HG03571 (cell line): ENCODE measurements at regions not wholly inside any gene's neighbourhood (a gene's known extent, or its start where the extent isn't known, plus 50 kb on each side); places are given as distances from the start of the nearest gene placed in this dataset.
A peak's percentile ranks its signal among the peaks of the same experiment; 100 is the strongest.
"Not testable (repeated sequence)": the region's sequence is repeated elsewhere in the genome, so short reads cannot be mapped to it uniquely, and the experiment has no call there.

Experiments used
- ATAC-seq: cut with Tn5 transposase; IDR thresholded peaks from one replicate; pipeline ENCODE4 v1.9.1; 2021; ENCODE audit not compliant: unreplicated experiment

DNA sequence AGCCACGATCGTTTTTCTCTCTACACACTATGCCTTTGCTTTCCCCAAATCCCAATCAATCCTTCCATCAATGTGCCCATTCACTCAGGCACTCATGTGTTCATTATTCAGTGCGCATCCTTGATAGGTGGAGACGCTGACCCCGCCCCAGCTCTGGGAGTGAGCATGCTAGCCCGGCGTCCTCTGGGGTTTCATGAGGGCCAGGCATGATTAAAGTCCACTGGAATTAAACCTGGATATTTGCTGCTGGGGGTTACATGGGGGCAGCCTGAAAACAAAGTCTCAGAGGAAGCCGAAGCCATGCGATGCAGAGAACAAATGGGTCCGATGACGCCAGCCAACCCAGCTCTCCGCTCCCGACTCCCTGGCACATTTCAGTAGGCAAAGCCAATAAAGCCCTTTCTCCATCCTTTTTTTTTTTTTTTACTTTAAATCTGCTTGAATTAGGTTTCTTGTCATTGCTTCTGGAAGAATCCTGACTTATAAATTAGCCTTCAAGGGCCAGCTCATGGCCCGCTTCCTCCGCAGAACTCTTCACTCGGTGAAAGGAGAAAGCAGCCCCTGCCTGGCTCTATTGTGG, 316.4 kb upstream of the ID2 start:
- ATAC-seq: no peak

DNA sequence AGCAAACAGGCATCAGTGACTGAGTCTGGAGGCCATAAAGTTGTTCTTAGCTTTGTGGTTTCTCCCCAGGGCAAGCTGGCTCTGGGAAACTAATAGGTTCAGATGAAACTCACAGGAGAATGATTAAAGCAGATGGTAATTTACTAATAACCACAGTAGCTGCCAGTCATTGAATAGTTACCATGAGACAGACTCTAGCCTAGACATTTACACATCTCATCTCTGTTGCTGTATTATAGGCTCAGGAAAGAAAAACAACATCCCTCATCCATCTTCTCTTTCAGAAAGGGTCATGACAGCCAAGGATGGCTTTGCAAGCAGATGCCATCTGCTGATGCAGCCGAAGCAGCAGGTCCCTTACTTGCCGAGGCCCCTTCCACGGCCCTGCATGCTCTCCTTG, 314.0 kb upstream of the ID2 start:
- ATAC-seq: no peak

DNA sequence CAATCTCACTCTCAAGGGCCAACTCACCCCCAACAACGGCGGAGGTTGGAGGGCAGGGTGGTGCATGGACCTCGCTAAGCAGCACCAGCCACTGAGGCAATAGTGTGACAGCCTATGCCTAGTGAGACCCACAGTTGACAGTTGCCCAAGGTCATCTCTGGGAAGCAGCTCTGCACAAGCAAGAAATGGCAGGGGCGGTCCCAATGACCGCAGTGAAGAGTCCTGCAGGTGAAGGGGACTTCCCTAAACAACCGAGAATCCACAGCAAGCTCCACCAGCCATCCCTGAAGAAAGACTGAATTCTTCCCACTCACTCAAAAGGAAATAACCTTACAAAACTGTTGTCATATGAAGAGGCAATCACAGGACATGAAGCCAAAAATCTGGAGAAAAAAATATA, 313.4 kb upstream of the ID2 start:
- ATAC-seq: no peak

DNA sequence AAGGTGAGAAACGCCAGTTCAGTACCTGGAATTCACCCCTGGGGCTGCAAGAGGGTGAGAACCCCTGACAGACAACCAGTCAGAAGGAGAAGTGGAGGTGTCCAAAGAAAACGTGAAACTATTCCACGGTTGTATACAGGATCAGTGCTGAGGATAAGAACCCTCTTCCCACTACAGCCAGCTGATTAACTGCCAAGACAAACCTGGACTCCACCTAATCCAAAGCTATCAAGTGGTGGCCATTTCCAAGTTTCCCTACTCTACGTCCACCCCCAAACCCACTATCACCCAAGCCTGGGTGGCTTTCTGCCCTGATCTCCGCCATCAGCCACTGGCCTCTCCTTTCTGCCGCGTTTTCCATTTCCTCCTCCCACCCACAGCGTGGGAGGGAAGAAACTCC, 312.3 kb upstream of the ID2 start:
- no peak for ATAC-seq

DNA sequence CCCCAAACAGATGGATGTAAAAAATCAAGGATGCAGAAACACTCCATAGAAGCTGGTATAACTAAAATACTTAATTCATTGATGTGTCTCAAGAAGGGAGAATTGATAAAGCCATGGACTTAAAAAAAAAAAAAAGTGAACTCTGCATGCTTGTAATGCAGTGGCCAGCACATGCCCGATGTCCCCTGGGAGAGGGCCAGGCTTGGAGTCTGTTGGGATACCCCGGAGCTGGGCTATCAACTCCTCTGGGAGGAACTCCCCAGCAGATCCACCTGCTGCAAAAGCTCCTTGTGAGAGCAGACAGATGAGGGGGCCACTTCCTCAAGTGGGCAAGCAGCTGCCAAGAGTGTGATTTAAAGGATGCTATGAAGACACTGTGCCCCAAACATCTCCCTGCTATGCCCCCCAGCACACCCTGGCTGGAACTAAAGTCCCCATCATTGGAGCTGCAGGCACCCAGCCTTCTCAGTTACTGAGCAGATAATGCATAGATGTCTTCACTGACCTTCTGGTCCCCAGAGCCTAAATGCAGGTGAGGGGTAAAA, 311.5 kb upstream of the ID2 start:
- ATAC-seq: no peak

DNA sequence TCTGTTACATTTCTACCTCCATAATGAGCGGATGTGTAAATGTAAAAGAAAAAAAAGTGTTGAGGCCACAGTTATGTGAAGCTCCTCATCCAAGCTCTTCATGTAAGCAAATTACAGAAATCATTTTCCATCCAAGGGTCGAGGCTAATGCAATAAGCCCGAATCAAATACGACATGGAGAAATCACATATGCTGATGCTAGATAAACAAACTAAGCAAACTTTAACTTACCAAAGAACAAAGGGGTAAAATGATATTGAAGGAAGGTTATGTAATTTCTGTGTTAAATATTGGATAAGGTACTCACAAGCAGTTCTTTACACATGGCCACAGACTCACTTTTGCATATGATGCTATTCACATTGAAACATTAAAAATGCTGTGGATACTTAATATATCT, 310.2 kb upstream of the ID2 start:
- ATAC-seq: no peak

DNA sequence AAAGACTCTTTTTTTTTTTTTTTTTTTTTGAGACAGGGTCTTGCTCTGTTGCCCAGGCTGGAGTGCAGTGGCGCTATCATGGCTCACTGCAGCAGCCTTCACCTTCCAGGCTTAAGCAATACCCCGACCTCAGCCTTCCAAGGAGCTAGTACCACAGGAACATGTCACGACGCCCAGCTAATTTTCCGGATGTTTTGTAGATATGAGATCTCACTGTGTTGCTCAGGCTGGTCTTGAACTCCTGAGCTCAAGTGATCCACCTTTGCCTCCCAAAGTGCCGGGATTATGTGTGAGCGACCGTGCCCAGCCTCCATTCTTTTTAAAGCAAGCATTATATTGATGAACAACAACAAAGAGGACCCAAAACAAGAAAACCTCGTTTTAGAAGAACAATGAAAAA, 307.1 kb upstream of the ID2 start:
- ATAC-seq: no peak

DNA sequence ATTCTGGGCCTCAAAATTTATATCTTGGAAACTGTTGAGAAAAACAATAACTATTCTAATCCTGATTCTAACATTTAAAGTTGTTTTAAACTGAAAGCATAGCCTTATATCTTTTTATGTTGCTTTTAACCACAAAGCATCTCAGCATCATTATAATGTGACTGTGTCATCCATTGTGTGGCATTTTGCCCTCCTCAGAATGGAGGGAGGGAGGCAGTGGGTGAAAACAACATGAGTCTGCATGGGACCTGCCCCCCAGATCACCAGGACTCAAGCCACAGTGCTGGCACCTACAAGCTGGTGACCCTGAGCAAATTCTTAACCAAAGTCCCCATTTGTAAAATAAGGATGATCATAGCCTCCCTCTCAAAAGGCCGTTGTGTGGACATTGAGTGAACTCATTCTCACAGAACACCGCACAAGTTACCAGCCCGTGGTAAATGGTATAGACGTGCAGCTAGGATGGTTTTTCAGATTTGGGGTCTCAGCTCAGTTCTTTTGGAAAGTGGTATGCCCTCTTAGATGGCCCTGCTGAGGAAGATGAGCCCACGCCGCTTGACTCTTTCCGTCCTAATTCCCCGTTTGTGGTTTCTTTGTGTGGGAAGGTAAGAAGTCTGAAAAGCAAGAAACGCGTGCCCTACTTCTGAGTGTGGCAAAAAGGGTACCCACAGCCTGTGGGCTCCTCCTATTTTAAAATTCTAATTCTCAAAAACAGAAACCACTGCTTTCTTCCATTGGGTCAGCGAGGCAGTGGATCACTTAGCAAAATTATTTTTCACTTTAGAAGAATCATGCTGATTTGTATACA, 305.0 kb upstream of the ID2 start:
- ATAC-seq: no peak

DNA sequence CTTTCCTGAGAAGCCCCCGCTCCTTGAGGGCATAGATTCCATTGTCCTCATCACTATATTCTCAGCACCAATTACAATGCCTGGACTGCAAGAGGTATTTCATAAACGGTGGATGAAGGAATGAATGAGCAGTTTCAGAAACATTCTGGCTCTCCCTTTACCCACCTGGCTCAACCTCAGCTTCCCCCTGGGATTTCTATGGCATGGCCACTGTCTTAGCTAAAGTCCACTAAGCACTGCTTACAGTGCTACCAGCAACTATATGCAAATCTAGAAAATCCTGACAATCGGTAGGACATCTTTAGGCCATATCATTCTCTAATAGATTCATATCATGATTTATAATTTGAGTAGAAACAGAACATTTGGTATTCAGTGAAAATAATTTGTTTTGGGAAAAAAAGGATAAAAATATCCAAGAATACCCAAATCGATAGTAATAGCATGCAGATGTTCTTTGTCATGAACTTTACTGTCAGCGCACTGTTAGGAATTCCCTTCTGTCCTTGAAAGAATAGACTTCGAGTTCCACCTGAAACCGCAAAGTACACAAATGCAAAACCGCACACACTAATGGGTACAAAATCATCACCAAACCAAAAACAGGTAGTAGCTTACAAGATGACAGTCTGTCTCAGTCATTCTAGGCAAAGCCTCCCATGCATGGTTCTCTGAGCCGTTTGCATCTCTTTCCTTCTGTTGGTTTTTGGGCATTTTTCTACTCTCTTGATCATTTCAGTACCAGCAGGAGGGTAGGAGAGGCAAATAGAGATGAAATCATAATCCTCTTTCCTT, 303.6 kb upstream of the ID2 start:
- ATAC-seq: no peak

DNA sequence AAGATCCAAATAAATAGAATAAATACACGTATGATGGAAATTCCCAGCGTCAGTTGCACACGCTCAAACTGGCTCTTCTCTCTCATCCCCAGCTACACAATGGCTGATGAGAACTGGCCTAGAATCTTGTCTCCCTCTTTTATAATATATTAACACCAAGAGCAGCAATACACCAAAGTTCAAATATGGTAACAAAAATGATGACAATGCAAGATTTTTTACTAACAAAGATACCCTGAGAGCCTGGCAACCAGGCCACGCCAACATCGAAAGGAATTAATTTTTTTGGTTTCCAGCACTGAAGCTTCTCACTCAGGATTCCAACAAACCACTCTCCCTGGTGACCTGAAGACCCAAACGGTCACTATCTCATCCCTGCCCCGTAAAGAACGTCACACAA, 302.7 kb upstream of the ID2 start:
- ATAC-seq: no peak

DNA sequence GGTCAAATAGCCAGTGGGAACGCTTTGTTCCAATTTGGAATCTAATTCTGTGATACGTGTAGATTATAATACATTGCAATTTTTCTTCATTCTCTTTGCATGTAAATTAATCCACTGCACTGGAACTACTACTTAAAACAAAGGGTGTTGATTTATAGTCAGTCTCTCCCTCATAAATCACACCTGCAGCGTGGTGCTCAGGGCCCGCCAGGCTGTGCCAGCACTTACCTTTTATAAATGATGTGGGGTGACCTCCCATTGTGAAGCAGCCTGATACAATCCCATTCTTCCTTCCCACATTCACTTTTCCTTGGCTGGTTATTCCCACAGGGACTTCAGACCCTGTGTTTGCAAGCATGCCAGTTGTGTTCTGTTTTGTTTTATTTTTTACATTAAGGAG, 302.3 kb upstream of the ID2 start:
- no peak for ATAC-seq

DNA sequence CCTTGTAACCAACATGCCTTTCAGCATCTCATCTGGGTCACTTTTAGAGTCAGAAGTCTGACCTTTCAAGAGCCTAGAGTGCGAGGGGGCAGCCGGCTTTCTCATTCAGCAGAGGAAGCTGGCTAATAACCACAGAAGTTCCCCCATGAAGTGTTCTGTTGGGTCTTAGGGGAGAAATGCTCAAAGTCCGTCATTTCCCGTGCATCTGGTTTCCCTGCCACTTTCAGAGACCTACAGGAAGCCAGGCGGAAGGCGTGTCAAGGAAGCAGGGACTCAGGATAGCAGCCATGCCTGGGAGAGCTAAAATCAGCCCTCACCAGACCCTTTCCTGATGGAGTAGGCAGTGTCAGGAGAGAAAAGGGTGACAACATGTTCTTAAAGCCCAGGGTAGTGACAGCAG, 301.8 kb upstream of the ID2 start:
- no peak for ATAC-seq

DNA sequence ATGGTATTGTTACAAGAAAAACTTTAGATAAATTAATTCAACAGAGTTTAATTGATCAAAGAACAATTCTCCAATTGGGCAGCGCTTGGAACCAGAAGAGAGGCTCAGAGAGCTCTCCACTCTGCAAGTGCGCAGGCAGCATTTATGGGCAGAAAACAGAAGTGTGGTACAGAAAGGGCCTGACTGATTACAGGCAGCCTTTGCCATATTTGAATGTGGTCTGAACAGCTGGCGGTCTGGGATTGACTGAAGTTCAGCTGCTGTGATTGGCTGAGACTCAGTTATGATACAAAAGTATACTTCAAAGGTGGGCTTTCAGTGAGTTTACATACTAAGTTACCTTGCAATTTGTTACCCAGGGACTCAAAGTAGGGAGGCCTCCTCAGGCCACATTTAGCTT, 301.3 kb upstream of the ID2 start:
- ATAC-seq: no peak

DNA sequence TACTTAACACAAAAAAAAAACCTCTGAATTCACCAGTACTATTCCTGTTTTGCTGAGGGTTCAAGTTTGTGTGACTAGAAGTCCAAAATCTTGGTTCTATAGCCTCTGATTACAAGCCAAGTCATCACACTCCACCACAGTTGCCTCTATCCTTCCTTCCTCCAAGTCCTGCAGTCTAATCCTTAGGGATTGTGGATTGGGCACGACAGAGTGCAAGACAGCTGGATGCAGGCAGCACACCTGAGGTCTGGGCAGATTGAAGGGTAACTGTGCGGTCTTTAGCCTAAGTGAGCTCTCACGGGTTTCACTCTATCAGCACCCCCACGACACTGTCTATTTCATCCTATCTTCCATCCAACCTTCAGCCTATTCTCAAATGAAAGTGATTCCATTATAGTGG, 299.4 kb upstream of the ID2 start:
- ATAC-seq: no peak

DNA sequence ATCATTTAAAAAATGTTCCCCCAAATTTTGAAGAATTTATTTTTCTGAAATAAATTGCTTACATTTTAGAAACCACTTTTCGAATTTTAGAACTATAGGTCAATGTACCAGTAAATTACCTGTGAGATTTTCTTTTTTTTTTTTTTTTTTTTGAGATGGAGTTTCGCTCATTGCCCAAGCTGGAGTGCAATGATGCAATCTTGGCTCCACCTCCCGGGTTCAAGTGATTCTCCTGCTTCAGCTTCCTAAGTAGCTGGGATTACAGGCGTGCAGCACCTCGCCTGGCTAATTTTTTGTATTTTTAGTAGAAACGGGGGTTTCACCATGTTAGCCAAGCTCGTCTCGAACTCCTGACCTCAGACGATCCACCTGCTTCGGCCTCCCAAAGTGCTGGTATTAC, 295.1 kb upstream of the ID2 start:
- ATAC-seq: not testable (repeated sequence)

DNA sequence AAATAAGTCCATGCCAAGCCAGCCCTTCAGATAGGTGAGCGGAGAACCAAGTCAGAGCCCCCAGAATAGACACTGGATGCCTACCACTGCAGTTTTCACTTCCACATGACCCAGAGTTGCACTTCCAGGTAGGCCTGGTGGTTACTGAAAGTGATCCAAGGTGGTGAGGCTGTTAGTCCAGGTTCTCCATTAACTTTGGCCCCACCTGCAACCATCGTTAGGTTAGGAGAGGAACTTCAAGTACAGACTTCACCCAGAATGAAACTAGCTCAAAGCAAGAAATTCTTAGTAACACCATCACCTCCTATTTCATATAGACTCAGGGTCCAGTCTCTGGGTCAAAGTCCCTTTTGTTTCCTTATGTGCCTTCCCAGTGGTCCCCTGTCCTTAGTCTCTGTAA, 293.1 kb upstream of the ID2 start:
- peak; percentile 82 for ATAC-seq

DNA sequence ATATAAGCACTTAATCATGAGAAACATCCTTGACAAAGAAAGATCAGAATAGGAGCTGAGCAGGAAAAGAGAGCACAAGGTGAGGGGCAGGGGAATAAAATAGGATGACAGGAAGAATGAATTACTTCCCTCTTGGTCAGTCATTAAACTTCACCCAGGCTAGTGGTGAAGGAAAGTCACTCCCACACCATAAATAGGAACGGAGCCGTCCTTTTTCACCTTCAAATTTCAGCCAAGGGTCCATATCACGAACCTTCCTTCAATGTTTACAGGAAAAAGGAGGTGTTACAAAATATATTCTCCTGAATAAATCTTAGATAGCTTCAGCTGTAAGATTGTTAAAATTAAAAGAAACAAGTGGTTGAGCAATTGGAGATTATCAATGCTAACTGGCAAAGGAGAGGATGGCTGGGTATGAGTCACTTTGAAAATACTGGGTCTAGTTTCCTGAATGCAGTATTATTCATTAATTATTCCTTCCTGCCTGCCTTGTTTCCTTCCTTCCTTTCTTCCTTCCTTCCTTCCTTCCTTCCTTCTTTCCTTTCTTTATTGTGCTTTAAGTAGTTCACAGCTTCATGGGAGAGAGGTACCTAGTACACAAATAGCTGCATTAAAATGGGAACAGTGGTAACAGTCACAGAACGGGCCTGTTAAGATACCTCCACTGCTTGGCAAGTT, 292.3 kb upstream of the ID2 start:
- ATAC-seq: no peak

DNA sequence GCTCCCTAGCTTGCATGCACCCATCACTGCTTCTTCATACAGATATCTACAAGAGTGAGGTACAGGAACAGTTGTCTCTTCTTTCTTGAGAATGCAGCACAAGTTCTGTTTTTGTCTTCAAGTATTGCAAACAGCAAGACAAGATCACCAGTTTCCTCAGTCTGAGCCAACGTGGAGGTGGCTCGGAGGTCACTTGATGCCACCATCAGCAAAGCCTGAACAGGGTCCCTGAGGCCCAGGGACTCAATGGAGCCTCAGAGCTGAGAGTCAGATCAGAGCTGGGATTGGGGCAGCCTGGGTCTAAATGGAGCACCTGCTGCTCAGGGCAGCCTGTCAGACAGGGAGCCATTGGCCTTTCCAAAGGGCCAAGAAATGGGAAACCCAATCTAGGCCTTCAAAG, 290.7 kb upstream of the ID2 start:
- no peak for ATAC-seq

DNA sequence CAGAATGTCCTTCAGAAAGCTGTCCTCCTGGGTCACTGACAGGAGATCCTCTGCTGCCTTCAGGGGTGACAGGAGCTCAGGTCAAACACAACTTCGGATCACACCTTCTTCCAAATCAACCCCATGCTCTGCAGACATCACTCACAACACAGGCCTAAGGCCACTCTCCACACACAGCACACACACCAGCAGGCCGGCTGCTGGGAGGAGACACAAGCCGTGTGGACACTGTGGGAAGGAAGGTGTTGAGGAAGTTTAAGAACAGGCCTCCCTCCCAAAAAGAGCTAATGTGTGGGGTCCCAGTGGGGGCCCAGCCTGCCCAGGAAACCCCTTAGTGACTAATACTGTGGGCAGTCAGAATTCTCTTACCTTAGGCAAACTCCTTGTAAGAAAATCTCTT, 290.3 kb upstream of the ID2 start:
- ATAC-seq: no peak

DNA sequence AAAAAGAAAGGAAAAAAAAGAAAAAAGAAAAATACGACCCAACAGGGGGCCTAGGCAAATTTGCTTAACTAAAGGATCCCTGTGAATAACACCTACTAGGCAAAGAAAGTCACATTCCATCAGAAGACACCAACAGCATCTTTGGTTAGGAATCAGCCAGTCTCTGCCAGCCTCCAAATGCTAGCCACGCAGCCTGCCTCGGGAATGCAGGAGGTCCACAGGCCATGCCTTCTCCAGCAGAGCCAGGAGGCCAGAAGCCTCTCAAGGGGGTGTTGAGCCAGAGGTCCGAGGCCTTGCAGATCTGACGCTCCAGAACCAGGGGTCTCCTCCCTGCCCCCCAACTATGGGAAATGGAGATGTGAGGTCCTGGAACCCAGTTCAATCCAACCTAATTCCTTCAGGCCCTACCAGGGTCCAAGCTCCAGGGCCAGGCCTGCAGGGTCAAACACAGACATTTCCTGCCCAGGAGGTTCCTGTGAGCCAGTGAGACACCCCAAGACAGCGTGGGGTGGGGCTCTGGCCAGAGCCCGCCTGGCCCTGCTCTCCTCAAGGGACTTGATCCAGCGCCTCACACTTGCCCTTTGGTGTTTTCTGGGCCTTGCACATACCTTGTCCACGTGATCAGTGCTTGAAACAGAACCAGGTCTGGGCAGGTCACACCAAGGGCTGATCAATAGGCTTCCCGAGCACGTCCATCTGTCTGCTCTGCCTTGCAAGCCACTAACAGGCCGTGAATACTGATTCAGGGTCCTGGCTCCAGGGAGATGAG, 289.6 kb upstream of the ID2 start:
- no peak for ATAC-seq

DNA sequence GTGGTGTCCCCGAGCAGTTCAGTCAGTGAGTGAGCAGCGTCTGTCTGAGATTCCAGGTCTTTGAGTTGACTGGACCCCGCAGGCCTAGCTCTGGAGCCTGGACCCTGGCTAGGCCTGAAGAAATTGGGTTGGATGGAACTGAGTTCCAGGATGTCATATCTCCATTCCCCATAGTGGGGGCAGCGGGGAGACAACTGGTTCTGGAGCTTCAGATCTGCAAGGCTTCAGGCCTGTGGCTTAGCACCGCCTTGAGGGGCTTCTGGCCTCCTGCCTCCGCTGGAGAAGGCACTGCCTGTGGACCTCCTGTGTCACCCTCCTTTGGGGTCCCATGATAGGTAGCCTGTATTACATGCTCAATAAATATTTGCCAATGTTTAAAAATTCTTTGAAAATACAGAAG, 288.4 kb upstream of the ID2 start:
- ATAC-seq: no peak
